Mammary epithelial cell (primary cell): ENCODE measurements at regions not wholly inside any gene's neighbourhood (a gene's known extent, or its start where the extent isn't known, plus 50 kb on each side); places are given as distances from the start of the nearest gene placed in this dataset.

Experiments used
- CTCF ChIP-seq, 2 donors: IDR thresholded peaks in 1 of 2; conservative IDR thresholded peaks in 1 of 2; 2 replicates each; pipeline ENCODE4 v1.5.1; 2011 to 2012; ENCODE audit warnings: inconsistent platforms in 2 of 2, low read length in 2 of 2, mild to moderate bottlenecking in 2 of 2, control low read depth in 1 of 2, low read depth in 1 of 2; ENCODE audit not compliant: insufficient read depth in 1 of 2; ENCODE audit errors: extremely low read depth in 1 of 2
- EZH2 ChIP-seq: IDR thresholded peaks from 2 replicates; pipeline ENCODE4 v1.6.1; 2012; ENCODE audit warnings: low read length, inconsistent platforms, borderline replicate concordance

- TF ChIP-seq CTCF (conservative IDR thresholded peaks at IDR 0.05 in 1 of 2, IDR thresholded peaks at IDR 0.05 in 1 of 2; ENCODE audit: extremely low read depth in 1 of 2, insufficient read depth in 1 of 2, low read depth in 1 of 2, low read length in 2 of 2) (no peak), EZH2 (no peak)
Measured at GRCh38 chr5:4817767-4818166, 322.4 kb upstream of the ADAMTS16 start.
